Retinal pigment epithelial cell (primary cell): ENCODE measurements at regions not wholly inside any gene's neighbourhood (a gene's known extent, or its start where the extent isn't known, plus 50 kb on each side); places are given as distances from the start of the nearest gene placed in this dataset.

Experiments used
- DNase-seq: peaks from one replicate; pipeline ENCODE4 v3.0.0-alpha.2; 2010; ENCODE audit warnings: low read depth
- H3K4me3 ChIP-seq: 2 replicates; pipeline ENCODE4 v1.5.1; 2011; ENCODE audit warnings: mild to moderate bottlenecking, low read length, control low read depth, moderate library complexity
- TF ChIP-seq, protein P1 (sequence below): conservative IDR thresholded peaks from 2 replicates; pipeline ENCODE4 v1.5.1; 2011; ENCODE audit warnings: low read depth, low read length, control low read depth, inconsistent platforms

GRCh38 chr11:70834984-70835560 lies 417.3 kb downstream of the SHANK2 start:
- DNase-seq, result no peak
- TF ChIP-seq, protein P1, sequence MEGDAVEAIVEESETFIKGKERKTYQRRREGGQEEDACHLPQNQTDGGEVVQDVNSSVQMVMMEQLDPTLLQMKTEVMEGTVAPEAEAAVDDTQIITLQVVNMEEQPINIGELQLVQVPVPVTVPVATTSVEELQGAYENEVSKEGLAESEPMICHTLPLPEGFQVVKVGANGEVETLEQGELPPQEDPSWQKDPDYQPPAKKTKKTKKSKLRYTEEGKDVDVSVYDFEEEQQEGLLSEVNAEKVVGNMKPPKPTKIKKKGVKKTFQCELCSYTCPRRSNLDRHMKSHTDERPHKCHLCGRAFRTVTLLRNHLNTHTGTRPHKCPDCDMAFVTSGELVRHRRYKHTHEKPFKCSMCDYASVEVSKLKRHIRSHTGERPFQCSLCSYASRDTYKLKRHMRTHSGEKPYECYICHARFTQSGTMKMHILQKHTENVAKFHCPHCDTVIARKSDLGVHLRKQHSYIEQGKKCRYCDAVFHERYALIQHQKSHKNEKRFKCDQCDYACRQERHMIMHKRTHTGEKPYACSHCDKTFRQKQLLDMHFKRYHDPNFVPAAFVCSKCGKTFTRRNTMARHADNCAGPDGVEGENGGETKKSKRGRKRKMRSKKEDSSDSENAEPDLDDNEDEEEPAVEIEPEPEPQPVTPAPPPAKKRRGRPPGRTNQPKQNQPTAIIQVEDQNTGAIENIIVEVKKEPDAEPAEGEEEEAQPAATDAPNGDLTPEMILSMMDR, result no peak
- no peak overlapping the region for H3K4me3 ChIP-seq

GRCh38 chr11:70836071-70836470 lies 416.3 kb downstream of the SHANK2 start:
- TF ChIP-seq, protein P1, result no peak
- no peak for DNase-seq
- H3K4me3 ChIP-seq, result no peak overlapping the region

DNA sequence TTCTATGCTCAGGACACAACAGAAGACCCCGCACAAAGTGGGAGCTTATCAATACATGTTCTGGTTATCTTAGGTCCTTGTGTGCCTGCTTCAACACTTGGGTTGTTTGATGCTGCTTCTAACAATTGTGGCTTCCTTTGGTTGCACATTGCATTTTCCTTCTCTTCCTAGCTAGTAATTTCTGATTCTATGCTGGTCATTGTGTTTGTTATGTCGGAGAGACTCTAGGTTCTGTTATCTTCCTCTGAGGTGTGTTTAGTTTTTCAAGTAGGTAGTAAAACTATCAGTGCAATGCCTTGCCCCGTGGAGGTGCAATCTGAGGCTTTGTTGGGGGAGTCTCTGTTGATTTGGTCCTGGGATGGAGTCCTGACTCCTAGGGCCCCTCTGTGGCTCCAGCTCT lies 414.2 kb downstream of the SHANK2 start:
- TF ChIP-seq, protein P1, result no peak
- DNase-seq, result no peak
- H3K4me3 ChIP-seq, result no peak overlapping the region

- TF ChIP-seq, protein P1, result no peak
- H3K4me3 ChIP-seq, result no peak overlapping the region
- no peak for DNase-seq
Measured at GRCh38 chr11:70839851-70840250, 412.5 kb downstream of the SHANK2 start.

DNA sequence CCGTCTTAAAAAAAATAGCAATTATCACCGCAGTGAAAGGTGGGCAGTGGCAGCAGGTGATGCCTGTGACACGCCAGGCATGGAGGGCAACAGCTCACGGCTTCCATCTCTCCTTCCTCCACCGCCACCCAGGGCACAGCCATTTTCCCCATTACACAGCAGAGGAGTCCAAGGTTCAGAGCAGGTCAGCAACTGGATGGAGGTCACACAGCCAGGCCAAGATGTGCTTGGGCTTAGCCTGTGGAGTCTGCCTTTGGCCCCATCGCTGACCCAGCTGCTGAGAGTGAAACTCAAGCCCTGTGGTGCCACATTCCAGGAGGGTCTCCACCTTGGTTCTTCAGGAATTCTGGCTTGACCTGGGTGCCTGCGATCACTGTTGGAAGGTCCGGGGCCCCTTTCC lies 411.1 kb downstream of the SHANK2 start:
- TF ChIP-seq, protein P1, result no peak
- DNase-seq, result no peak
- H3K4me3 ChIP-seq, result no peak overlapping the region

DNA sequence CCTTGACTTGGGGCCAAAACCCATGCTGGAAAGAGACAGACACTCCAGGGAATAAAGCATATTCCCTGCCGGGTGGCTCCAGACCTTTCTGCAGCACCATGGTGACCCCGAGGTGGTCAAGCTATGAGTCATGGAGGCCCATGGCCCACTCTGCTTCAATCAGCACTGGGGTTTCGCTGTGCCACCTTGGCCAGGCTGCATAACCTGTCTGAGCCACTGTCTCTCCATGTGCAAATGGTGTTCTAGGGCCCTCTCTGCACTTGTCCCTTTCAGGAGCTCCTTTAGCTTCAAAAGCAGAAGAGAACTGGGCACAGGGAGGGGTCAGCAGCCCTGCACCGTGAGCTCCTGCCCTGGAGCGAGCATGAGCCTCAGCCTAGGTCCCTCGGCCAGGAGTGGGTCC lies 410.1 kb downstream of the SHANK2 start:
- TF ChIP-seq, protein P1, result no peak
- no peak overlapping the region for H3K4me3 ChIP-seq
- DNase-seq, result no peak

DNA sequence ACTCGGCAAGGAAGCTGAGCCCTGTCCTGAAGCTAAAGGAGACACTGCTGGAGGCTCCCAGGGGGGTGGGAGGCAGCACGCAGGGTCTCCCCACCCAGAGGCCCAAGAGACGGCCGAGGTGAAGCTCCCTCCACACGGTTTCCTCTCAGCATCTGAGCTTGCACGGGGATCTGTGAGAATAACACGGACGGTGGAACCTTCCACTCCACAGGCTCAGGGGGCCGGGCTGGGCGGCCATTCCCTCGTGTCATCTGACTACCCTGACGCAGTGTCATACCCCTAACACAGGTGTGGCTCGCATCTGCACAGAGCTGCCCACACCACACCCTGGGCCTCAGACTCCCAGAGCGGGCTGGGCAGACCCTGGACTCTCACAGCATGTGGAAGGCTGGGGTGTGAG lies 409.7 kb downstream of the SHANK2 start:
- H3K4me3 ChIP-seq, result no peak overlapping the region
- TF ChIP-seq, protein P1, result no peak
- no peak for DNase-seq
